Fibroblast of skin of left biceps (primary cell): ENCODE measurements at regions not wholly inside any gene's neighbourhood (a gene's known extent, or its start where the extent isn't known, plus 50 kb on each side); places are given as distances from the start of the nearest gene placed in this dataset.
A peak's percentile ranks its signal among the peaks of the same experiment; 100 is the strongest.
"Not testable (repeated sequence)": the region's sequence is repeated elsewhere in the genome, so short reads cannot be mapped to it uniquely, and the experiment has no call there.

Experiments used
- DNase-seq, 2 experiments: peaks; one replicate each; pipeline ENCODE4 v3.0.0-alpha.2; 2013; ENCODE audit warnings: low read depth in 2 of 2

GRCh38 chr1:34369701-34370455, 193.2 kb downstream of the C1orf94 start:
- DNase-seq: no peak

GRCh38 chr1:34370748-34371147, 194.0 kb downstream of the C1orf94 start:
- DNase-seq: no peak

- not testable (repeated sequence) for DNase-seq
These were observed 194.5 kb downstream of the C1orf94 start for GRCh38 chr1:34371179-34371578.

GRCh38 chr1:34371829-34372532, 195.3 kb downstream of the C1orf94 start:
- DNase-seq: no peak

- no peak for DNase-seq
These were observed 196.2 kb downstream of the C1orf94 start for GRCh38 chr1:34372891-34373290.

- no peak for DNase-seq
These were observed 197.2 kb downstream of the C1orf94 start for GRCh38 chr1:34373912-34374311.

- no peak for DNase-seq
These were observed 199.8 kb downstream of the C1orf94 start for GRCh38 chr1:34376531-34376930.

GRCh38 chr1:34378968-34379856, 202.5 kb downstream of the C1orf94 start:
- DNase-seq: no peak

GRCh38 chr1:34379911-34380310, 203.2 kb downstream of the C1orf94 start:
- no peak for DNase-seq

- DNase-seq: no peak
These were observed 203.9 kb downstream of the C1orf94 start for GRCh38 chr1:34380526-34381124.

- DNase-seq: no peak
These were observed 213.3 kb downstream of the C1orf94 start for GRCh38 chr1:34389974-34390373.

- DNase-seq: no peak
These were observed 219.3 kb downstream of the C1orf94 start for GRCh38 chr1:34396042-34396441.

GRCh38 chr1:34398241-34398915, 221.7 kb downstream of the C1orf94 start:
- no peak for DNase-seq

- no peak for DNase-seq
These were observed 222.2 kb downstream of the C1orf94 start for GRCh38 chr1:34398916-34399275.

GRCh38 chr1:34400675-34401074, 224.0 kb downstream of the C1orf94 start:
- DNase-seq: no peak

GRCh38 chr1:34403156-34403555, 226.4 kb downstream of the C1orf94 start:
- DNase-seq: no peak

- no peak for DNase-seq
These were observed 228.1 kb downstream of the C1orf94 start for GRCh38 chr1:34404804-34405203.

GRCh38 chr1:34405266-34405959, 228.7 kb downstream of the C1orf94 start:
- no peak for DNase-seq

- DNase-seq: no peak
These were observed 229.7 kb downstream of the C1orf94 start for GRCh38 chr1:34406377-34406776.

- DNase-seq: peak in 1 of 2 experiments; percentile 8
These were observed 230.3 kb downstream of the C1orf94 start for GRCh38 chr1:34406833-34407539.
